ENCODE measurements at regions not wholly inside any gene's neighbourhood (a gene's known extent, or its start where the extent isn't known, plus 50 kb on each side); places are given as distances from the start of the nearest gene placed in this dataset.
A peak's percentile ranks its signal among the peaks of the same experiment; 100 is the strongest.

DNA sequence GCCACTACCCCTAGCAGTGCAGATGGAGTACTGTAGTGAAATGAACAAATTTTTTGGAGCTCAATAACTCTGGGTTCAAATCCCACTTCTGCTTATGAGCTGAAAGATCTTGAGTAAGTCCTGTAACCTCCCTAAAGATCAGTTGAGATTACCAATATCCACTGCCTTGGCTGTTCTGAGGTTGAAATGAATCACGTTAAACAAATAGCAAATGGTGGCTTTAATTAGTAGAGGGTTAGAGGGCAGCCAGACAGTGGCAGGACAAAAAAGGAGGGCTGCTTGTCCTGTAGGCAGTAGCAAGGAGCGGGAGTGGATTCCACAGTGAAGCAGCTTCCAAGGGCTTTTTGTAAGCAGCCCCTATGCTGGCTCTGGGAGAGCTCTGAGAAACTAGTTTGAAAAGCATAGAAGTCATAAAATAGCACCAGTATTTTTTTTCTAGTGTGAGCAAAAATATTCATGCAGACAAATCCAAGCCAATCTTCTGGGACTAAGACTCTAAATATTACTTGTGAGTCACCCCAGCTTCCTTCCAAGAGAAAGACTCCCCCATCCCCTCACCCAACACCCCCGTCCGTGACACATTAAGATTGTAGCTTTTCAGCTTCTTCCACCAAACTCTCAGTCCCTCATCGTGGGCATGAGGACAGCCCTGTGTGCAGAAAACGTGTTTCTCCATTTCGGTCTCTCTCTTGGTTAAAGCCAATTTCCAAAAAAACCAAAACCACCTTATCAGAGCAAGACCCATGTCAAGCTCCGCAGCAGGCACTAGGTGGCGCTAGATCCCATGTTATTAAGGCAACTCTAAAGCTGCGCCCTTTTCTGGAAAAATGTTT is 123.5 kb upstream of the LGALSL start:
- TF ChIP-seq ZNF565 (CRISPR knock-in tag; conservative IDR thresholded peaks at IDR 0.05; ENCODE audit: low read depth) (no peak), ZNF70 (CRISPR knock-in tag; IDR thresholded peaks at IDR 0.05) (no peak), CSDC2 (CRISPR knock-in tag; IDR thresholded peaks at IDR 0.05) (no peak), ESRRG (CRISPR knock-in tag; IDR thresholded peaks at IDR 0.05) (no peak), BACH2 (CRISPR knock-in tag; IDR thresholded peaks at IDR 0.05; ENCODE audit: borderline replicate concordance) (no peak), OSR1 (CRISPR knock-in tag; IDR thresholded peaks at IDR 0.05) (no peak), SNAI2 (CRISPR knock-in tag; IDR thresholded peaks at IDR 0.05) (no peak), ZFP30 (CRISPR knock-in tag; IDR thresholded peaks at IDR 0.05) (no peak), ZFP3 (CRISPR knock-in tag; IDR thresholded peaks at IDR 0.05) (no peak), GLIS3 (CRISPR knock-in tag; IDR thresholded peaks at IDR 0.05) (no peak), PPARA (CRISPR knock-in tag; IDR thresholded peaks at IDR 0.05; ENCODE audit: borderline replicate concordance) (no peak), ZC3H10 (CRISPR knock-in tag; IDR thresholded peaks at IDR 0.05) (no peak), ARNTL (CRISPR knock-in tag; IDR thresholded peaks at IDR 0.05; ENCODE audit: borderline replicate concordance, low read depth) (no peak), ZNF8 (CRISPR knock-in tag; IDR thresholded peaks at IDR 0.05) (no peak), TOX (CRISPR knock-in tag; IDR thresholded peaks at IDR 0.05; ENCODE audit: borderline replicate concordance) (no peak), ISL1 (CRISPR knock-in tag; IDR thresholded peaks at IDR 0.05) (no peak)
- TF ChIP-seq, protein P1, sequence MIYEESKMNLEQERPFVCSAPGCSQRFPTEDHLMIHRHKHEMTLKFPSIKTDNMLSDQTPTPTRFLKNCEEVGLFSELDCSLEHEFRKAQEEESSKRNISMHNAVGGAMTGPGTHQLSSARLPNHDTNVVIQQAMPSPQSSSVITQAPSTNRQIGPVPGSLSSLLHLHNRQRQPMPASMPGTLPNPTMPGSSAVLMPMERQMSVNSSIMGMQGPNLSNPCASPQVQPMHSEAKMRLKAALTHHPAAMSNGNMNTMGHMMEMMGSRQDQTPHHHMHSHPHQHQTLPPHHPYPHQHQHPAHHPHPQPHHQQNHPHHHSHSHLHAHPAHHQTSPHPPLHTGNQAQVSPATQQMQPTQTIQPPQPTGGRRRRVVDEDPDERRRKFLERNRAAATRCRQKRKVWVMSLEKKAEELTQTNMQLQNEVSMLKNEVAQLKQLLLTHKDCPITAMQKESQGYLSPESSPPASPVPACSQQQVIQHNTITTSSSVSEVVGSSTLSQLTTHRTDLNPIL (CRISPR knock-in tag; IDR thresholded peaks at IDR 0.05; ENCODE audit: low read depth) = no peak
- TF ChIP-seq, protein P2, sequence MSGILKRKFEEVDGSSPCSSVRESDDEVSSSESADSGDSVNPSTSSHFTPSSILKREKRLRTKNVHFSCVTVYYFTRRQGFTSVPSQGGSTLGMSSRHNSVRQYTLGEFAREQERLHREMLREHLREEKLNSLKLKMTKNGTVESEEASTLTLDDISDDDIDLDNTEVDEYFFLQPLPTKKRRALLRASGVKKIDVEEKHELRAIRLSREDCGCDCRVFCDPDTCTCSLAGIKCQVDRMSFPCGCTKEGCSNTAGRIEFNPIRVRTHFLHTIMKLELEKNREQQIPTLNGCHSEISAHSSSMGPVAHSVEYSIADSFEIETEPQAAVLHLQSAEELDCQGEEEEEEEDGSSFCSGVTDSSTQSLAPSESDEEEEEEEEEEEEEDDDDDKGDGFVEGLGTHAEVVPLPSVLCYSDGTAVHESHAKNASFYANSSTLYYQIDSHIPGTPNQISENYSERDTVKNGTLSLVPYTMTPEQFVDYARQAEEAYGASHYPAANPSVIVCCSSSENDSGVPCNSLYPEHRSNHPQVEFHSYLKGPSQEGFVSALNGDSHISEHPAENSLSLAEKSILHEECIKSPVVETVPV (CRISPR knock-in tag; IDR thresholded peaks at IDR 0.05) = no peak
- TF ChIP-seq, protein P3, sequence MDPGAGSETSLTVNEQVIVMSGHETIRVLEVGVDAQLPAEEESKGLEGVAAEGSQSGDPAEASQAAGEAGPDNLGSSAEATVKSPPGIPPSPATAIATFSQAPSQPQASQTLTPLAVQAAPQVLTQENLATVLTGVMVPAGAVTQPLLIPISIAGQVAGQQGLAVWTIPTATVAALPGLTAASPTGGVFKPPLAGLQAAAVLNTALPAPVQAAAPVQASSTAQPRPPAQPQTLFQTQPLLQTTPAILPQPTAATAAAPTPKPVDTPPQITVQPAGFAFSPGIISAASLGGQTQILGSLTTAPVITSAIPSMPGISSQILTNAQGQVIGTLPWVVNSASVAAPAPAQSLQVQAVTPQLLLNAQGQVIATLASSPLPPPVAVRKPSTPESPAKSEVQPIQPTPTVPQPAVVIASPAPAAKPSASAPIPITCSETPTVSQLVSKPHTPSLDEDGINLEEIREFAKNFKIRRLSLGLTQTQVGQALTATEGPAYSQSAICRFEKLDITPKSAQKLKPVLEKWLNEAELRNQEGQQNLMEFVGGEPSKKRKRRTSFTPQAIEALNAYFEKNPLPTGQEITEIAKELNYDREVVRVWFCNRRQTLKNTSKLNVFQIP (CRISPR knock-in tag; IDR thresholded peaks at IDR 0.05; ENCODE audit: borderline replicate concordance, low read depth) = no peak
- TF ChIP-seq, protein P4, sequence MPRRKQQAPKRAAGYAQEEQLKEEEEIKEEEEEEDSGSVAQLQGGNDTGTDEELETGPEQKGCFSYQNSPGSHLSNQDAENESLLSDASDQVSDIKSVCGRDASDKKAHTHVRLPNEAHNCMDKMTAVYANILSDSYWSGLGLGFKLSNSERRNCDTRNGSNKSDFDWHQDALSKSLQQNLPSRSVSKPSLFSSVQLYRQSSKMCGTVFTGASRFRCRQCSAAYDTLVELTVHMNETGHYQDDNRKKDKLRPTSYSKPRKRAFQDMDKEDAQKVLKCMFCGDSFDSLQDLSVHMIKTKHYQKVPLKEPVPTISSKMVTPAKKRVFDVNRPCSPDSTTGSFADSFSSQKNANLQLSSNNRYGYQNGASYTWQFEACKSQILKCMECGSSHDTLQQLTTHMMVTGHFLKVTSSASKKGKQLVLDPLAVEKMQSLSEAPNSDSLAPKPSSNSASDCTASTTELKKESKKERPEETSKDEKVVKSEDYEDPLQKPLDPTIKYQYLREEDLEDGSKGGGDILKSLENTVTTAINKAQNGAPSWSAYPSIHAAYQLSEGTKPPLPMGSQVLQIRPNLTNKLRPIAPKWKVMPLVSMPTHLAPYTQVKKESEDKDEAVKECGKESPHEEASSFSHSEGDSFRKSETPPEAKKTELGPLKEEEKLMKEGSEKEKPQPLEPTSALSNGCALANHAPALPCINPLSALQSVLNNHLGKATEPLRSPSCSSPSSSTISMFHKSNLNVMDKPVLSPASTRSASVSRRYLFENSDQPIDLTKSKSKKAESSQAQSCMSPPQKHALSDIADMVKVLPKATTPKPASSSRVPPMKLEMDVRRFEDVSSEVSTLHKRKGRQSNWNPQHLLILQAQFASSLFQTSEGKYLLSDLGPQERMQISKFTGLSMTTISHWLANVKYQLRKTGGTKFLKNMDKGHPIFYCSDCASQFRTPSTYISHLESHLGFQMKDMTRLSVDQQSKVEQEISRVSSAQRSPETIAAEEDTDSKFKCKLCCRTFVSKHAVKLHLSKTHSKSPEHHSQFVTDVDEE (CRISPR knock-in tag; IDR thresholded peaks at IDR 0.05) = no peak
- peak; percentile 93 for ATAC-seq

DNA sequence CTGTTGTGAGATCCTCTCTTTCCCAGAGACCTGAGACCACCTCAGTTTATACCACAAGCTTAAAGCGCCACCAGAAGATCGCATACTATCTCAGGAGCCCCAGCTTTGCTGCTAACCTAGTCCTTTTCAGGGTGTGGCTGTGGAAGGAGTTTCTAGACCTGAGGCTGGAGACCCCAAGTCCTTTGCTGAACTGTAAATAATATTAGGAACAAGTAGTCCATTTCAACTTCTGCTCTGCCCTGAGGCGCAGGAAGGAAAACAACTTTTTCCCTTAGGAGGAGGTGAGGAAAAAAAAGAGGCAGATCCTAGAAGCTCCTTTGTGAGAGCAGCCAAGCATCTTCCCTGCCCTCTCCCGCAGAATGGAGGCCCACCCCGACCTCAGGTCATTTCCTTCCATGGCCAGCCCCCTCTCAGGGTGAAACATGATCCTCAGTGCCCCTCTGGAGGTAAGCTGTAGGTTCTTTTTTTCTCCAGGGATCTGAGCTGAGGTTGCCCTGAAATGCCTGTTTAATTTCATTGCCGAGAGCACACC is 122.8 kb upstream of the LGALSL start:
- ATAC-seq = peak; percentile 15
- TF ChIP-seq SNAI2 (CRISPR knock-in tag; IDR thresholded peaks at IDR 0.05) = no peak
- TF ChIP-seq PPARA (CRISPR knock-in tag; IDR thresholded peaks at IDR 0.05; ENCODE audit: borderline replicate concordance) = no peak
- no peak for TF ChIP-seq ESRRG (CRISPR knock-in tag; IDR thresholded peaks at IDR 0.05)
- TF ChIP-seq ZFP3 (CRISPR knock-in tag; IDR thresholded peaks at IDR 0.05) = no peak
- no peak for TF ChIP-seq ZC3H10 (CRISPR knock-in tag; IDR thresholded peaks at IDR 0.05)
- TF ChIP-seq ZNF8 (CRISPR knock-in tag; IDR thresholded peaks at IDR 0.05) = no peak
- TF ChIP-seq OSR1 (CRISPR knock-in tag; IDR thresholded peaks at IDR 0.05) = no peak
- no peak for TF ChIP-seq GLIS3 (CRISPR knock-in tag; IDR thresholded peaks at IDR 0.05)
- no peak for TF ChIP-seq TOX (CRISPR knock-in tag; IDR thresholded peaks at IDR 0.05; ENCODE audit: borderline replicate concordance)
- TF ChIP-seq ZNF70 (CRISPR knock-in tag; IDR thresholded peaks at IDR 0.05) = no peak
- TF ChIP-seq, protein P4 (CRISPR knock-in tag; IDR thresholded peaks at IDR 0.05) = no peak
- TF ChIP-seq ISL1 (CRISPR knock-in tag; IDR thresholded peaks at IDR 0.05) = no peak
- TF ChIP-seq RARB (CRISPR knock-in tag; IDR thresholded peaks at IDR 0.05) = no peak
- TF ChIP-seq TCF4 (CRISPR knock-in tag; IDR thresholded peaks at IDR 0.05; ENCODE audit: borderline replicate concordance) = no peak
- TF ChIP-seq, protein P1 (CRISPR knock-in tag; IDR thresholded peaks at IDR 0.05; ENCODE audit: low read depth) = no peak
- no peak for TF ChIP-seq CSDC2 (CRISPR knock-in tag; IDR thresholded peaks at IDR 0.05)
- TF ChIP-seq, protein P2 (CRISPR knock-in tag; IDR thresholded peaks at IDR 0.05) = no peak

Data from SK-N-SH treated with all-trans-retinoic acid at 6 μM for 48 hours (cell line).